WTC11 (cell line): ENCODE measurements at regions not wholly inside any gene's neighbourhood (a gene's known extent, or its start where the extent isn't known, plus 50 kb on each side); places are given as distances from the start of the nearest gene placed in this dataset.

Experiments
- CBFB ChIP-seq: sonication (generic); formaldehyde crosslinking; IDR thresholded peaks from 2 replicates; pipeline ENCODE4 v1.8.1; 2022; ENCODE audit warnings: mild to moderate bottlenecking, low read depth, missing genetic modification reagents
- CREB1 ChIP-seq: sonication (generic); formaldehyde crosslinking; IDR thresholded peaks from 2 replicates; pipeline ENCODE4 v1.8.0; 2023; ENCODE audit warnings: mild to moderate bottlenecking, missing genetic modification reagents
- CREM ChIP-seq: sonication (generic); formaldehyde crosslinking; IDR thresholded peaks from 2 replicates; pipeline ENCODE4 v1.8.1; 2022; ENCODE audit warnings: mild to moderate bottlenecking, missing genetic modification reagents, moderate library complexity
- ETV6 ChIP-seq: sonication (generic); formaldehyde crosslinking; IDR thresholded peaks from 2 replicates; pipeline ENCODE4 v1.8.1; 2022; ENCODE audit warnings: mild to moderate bottlenecking, missing genetic modification reagents
- HMGA2 ChIP-seq: fragments of 250-450 bp; sonication (Bioruptor Pico); IDR thresholded peaks from 2 replicates; pipeline ENCODE4 v1.4.0; 2021; ENCODE audit warnings: mild to moderate bottlenecking, moderate library complexity
- KAT7 ChIP-seq: sonication (generic); formaldehyde crosslinking; IDR thresholded peaks from 2 replicates; pipeline ENCODE4 v1.8.1; 2023; ENCODE audit warnings: missing genetic modification reagents, mild to moderate bottlenecking, borderline replicate concordance
- NR3C1 ChIP-seq: sonication (generic); formaldehyde crosslinking; conservative IDR thresholded peaks from 2 replicates; pipeline ENCODE4 v1.8.1; 2023; ENCODE audit warnings: low read depth, mild to moderate bottlenecking, missing genetic modification reagents
- RELA ChIP-seq: sonication (generic); formaldehyde crosslinking; IDR thresholded peaks from 2 replicates; pipeline ENCODE4 v1.8.1; 2022; ENCODE audit warnings: missing genetic modification reagents, mild to moderate bottlenecking, borderline replicate concordance
- SMAD3 ChIP-seq: sonication (generic); formaldehyde crosslinking; IDR thresholded peaks from 2 replicates; pipeline ENCODE4 v1.8.0; 2022; ENCODE audit warnings: missing genetic modification reagents, mild to moderate bottlenecking, borderline replicate concordance
- SOX15 ChIP-seq: fragments of 250-450 bp; sonication (Bioruptor Pico); IDR thresholded peaks from 2 replicates; pipeline ENCODE4 v1.9.0; 2021; ENCODE audit warnings: mild to moderate bottlenecking
- SP1 ChIP-seq: sonication (generic); formaldehyde crosslinking; conservative IDR thresholded peaks from 2 replicates; pipeline ENCODE4 v1.8.1; 2022; ENCODE audit warnings: missing genetic modification reagents
- ZNF317 ChIP-seq: sonication (generic); formaldehyde crosslinking; IDR thresholded peaks from 2 replicates; pipeline ENCODE4 v1.8.1; 2023; ENCODE audit warnings: low read depth, mild to moderate bottlenecking, moderate library complexity, missing genetic modification reagents, borderline replicate concordance
- TF ChIP-seq, protein P1 (sequence below): fragments of 200-600 bp; IDR thresholded peaks from 2 replicates; pipeline ENCODE4 v1.8.0; 2022; ENCODE audit warnings: antibody characterized with exemption
- TF ChIP-seq, protein P2 (sequence below): sonication (generic); formaldehyde crosslinking; conservative IDR thresholded peaks from 2 replicates; pipeline ENCODE4 v1.8.1; 2023; ENCODE audit warnings: mild to moderate bottlenecking, low read depth, missing genetic modification reagents, moderate library complexity

DNA sequence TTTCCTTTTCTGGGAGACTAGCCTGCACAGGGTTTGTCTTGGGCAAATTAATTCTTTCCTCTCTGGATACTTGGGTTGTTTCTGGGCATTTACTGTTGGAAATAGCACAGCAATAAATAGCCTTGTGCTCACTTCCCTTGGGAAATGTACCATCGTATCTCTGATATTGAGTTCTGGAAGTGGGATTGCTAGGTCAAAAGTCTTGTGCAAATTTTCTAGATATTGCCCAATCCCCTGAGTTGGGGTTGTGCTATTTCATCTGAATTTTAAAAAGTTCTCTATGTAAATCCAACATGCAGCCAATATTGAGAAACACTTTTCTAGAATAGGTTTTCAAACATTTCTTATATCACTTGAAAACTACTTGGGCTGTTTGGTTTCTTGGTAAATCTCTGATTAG, 64.0 kb upstream of the ELOVL5 start:
- TF ChIP-seq NR3C1 (no peak), CREB1 (no peak), CBFB (no peak), HMGA2 (no peak), ETV6 (CRISPR knock-in tag) (no peak), ZNF317 (CRISPR knock-in tag) (no peak), KAT7 (CRISPR knock-in tag) (no peak), SMAD3 (no peak), SP1 (CRISPR knock-in tag) (no peak), SOX15 (CRISPR knock-in tag) (no peak), RELA (CRISPR knock-in tag) (no peak), CREM (CRISPR knock-in tag) (no peak)
- TF ChIP-seq, protein P1, sequence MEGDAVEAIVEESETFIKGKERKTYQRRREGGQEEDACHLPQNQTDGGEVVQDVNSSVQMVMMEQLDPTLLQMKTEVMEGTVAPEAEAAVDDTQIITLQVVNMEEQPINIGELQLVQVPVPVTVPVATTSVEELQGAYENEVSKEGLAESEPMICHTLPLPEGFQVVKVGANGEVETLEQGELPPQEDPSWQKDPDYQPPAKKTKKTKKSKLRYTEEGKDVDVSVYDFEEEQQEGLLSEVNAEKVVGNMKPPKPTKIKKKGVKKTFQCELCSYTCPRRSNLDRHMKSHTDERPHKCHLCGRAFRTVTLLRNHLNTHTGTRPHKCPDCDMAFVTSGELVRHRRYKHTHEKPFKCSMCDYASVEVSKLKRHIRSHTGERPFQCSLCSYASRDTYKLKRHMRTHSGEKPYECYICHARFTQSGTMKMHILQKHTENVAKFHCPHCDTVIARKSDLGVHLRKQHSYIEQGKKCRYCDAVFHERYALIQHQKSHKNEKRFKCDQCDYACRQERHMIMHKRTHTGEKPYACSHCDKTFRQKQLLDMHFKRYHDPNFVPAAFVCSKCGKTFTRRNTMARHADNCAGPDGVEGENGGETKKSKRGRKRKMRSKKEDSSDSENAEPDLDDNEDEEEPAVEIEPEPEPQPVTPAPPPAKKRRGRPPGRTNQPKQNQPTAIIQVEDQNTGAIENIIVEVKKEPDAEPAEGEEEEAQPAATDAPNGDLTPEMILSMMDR: no peak
- TF ChIP-seq, protein P2, sequence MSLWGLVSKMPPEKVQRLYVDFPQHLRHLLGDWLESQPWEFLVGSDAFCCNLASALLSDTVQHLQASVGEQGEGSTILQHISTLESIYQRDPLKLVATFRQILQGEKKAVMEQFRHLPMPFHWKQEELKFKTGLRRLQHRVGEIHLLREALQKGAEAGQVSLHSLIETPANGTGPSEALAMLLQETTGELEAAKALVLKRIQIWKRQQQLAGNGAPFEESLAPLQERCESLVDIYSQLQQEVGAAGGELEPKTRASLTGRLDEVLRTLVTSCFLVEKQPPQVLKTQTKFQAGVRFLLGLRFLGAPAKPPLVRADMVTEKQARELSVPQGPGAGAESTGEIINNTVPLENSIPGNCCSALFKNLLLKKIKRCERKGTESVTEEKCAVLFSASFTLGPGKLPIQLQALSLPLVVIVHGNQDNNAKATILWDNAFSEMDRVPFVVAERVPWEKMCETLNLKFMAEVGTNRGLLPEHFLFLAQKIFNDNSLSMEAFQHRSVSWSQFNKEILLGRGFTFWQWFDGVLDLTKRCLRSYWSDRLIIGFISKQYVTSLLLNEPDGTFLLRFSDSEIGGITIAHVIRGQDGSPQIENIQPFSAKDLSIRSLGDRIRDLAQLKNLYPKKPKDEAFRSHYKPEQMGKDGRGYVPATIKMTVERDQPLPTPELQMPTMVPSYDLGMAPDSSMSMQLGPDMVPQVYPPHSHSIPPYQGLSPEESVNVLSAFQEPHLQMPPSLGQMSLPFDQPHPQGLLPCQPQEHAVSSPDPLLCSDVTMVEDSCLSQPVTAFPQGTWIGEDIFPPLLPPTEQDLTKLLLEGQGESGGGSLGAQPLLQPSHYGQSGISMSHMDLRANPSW (CRISPR knock-in tag): no peak
